GM19025 (cell line): ENCODE measurements at regions not wholly inside any gene's neighbourhood (a gene's known extent, or its start where the extent isn't known, plus 50 kb on each side); places are given as distances from the start of the nearest gene placed in this dataset.

Source experiments
- ATAC-seq: cut with Tn5 transposase; IDR thresholded peaks from one replicate; pipeline ENCODE4 v1.9.1; 2021; ENCODE audit warnings: mild to moderate bottlenecking, low read depth, moderate library complexity; ENCODE audit not compliant: unreplicated experiment

DNA sequence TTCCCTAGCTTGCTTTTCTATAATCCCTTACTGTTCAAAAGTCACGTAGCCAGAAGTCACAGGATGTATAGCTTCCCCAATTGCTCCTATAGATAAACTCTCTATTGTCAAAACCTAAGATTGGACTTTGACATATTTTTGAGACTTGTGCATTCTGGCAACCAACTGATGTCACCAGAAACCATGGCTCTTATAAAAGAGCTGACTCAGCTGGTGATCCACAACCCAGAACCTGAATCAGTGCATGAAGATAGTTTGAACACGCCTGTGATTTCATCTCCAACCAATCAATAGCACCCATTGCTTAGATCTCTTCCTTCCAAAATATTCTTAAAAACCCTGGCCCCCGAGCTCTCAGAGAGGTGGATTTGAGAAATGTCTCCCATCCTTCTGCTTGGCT, 639.9 kb upstream of the PIK3C3 start:
- ATAC-seq, result no peak

DNA sequence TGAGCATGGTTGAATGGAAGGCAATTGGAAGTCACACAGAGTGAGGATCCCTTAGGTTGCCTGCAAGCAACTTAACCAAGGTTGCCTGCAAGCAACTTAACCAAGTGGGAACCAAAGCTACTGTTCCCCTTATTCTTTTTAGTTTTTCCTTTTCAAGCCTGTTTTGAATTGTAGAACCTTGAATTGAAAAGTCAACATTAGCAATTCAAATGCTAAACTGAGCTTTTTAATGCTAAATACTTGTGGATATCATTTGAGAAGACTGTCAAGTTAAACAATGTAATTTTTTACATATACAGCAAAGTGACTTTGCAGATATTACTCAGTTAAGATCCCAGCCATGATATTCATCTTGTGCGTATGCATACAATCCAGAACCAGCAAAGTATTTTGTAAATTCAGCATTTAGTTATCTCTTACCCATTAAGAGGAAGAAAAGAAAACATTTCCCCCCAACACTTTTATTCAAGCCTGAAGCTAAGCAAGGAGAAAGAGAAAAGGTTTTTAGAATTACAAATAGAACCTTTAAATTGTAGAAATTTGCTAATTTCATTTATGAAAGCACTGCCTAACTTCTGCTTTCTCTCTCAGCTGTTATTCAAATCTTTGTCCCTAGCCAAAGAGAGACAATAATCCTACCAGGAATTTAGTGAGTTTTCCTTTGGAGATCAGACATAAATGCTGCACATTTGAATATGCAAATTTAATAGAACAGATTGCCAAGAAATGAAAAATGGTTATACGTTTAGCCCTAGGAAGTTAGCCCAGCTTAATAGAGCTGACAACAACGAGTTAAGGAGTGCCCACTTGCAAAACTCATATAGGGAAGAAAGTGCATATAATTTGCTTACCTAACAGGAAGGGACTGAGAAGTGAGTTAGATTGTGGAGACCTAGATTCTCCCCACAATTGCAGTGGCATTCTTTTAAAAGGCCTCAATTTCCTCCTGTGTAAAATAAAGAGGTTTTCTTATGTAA, 643.2 kb upstream of the PIK3C3 start:
- ATAC-seq, result no peak

DNA sequence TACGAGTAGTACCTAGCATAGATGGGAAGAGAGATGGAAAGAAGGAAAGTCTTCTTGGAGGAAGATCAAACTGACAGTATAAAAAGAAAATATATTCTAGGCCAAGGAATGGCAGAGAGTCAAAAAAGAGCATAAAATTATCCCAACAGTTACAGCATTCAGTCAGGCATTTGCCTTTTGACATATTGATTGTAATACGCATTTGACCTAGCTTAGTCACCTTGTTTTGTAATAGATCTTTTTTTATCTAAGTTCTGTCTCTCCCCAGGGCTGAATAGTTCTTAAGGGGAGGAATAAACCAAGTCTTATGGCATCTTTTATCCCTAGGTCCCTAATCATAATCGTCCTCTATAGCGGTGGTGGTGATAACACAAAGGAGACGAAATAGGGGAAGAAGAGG, 657.3 kb upstream of the PIK3C3 start:
- ATAC-seq, result no peak

DNA sequence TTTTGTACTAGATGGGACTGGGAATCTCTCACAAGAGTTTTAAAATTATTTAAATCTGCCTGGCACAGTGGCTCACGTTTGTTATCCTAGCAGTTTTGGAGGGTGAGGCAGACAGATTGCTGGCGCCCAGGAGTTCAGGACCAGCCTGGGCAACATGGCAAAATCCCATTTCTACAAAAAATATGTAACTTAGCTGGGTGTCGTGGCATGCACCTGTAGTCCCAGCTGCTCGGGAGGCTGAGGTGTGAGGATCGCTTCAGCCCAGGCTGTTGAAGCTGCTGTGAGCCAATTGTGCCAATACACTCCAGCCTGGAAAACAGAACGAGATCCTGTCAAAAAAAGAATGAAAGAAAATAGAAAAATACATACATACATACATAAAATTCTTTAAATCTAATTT, 685.7 kb upstream of the PIK3C3 start:
- ATAC-seq, result no peak

DNA sequence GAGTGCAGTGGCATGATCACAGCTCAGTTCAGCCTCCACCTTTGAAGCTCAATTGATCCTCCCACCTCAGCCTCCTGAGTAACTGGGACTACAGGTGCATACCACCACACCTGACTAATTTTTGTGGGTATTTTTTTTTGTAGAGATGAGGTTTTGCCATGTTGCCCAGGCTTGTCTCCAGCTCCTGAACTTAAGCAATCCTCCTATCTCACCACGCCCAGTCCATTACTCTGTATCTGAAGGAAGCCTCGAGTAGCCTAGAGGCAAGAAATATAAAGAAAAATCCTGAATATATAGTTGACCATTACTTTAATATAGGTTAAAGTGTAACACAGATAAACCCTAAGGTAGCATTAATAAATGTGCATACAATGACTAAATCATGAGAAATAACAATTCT, 686.8 kb upstream of the PIK3C3 start:
- ATAC-seq, result no peak

DNA sequence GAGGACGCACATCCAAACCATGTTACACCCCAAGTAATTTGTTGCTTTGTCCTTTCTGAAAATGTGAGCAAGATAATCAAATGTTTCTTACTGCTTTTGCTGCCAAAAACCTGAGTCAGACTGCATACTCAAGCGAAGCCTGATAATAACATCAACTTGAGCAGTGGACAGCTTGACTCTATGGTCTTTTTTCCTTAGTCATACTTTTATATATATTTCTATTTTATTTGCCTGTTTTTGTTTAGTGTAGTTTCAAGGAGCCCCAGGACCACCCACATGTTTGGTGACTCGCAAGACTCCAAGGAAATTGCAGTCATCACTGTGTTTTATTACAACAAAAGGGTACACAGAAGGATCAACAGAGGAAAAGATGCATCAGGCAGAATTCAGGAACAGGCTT, 688.4 kb upstream of the PIK3C3 start:
- ATAC-seq, result no peak

DNA sequence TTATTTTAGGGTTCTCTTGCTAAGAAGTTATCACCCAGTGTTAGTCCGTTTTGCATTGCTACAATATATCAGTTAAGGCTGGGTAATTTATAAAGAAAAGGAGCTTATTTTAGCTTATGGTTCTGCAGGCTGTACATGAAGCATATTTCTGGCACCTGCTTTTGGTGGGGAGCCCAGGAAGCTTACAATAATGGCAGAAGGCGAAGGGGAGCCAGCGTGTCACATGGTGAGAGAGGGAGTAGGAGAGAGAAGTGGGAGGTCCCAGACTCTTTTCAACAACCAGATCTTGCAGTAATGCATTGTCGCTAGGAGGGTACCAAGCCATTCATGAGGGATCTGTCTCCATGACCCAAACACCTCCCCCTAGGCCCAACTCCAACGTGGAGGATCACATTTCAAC, 688.8 kb upstream of the PIK3C3 start:
- no peak for ATAC-seq

DNA sequence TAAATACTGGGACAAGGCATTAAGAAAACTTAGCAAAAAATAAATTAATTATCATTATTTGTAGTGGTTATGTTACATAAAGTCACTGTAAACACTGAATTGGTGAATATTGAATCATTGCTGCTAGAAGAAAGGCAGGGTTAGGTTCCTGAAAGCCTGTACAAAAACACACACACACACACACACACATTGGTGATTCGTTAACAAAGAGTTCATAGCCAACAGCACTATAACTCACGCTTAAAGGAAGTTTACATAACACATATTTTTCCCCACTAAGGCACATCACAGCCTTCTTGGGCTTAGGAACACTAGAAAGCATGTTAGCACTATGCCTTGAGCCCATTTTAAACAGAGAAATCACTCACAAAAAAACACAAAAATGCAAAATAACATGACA, 690.0 kb upstream of the PIK3C3 start:
- ATAC-seq, result no peak

DNA sequence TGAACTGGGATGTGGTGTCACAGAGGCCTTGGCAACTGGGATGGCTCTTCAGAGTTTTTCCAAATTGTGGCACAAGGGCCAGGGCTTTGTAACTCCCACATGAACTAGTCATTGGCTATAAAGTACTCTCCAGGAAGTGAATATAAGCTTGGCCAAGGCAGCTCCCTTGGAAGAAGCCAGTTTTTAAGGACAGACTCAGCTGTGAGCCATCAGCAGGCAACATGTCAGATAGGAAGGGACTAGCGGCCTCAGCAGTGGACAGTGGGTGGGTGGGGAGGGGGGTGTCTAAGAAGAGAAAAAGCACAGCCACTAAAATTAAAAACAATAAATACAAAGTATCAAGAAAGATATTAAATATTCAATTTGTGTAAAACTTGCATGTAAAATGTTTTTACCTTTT, 691.1 kb upstream of the PIK3C3 start:
- ATAC-seq, result no peak

DNA sequence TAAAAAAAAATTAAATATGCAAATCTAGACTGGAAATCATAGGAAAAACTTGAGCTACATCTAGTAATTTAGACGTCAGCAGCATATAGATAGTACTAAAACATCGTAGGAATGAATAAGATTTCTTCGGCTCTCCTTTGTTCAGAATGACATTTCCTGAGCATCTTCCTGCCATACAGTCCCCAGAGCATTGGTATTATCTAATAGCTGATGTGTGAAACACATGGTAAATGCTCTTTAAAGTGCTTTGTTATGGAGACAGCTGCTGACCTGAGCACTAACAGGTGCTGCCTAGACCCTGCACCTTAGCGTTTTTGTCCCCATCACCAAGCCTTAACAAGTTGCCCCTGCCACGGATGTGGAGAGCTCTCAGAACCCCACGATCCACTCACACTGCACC, 692.3 kb upstream of the PIK3C3 start:
- no peak for ATAC-seq

DNA sequence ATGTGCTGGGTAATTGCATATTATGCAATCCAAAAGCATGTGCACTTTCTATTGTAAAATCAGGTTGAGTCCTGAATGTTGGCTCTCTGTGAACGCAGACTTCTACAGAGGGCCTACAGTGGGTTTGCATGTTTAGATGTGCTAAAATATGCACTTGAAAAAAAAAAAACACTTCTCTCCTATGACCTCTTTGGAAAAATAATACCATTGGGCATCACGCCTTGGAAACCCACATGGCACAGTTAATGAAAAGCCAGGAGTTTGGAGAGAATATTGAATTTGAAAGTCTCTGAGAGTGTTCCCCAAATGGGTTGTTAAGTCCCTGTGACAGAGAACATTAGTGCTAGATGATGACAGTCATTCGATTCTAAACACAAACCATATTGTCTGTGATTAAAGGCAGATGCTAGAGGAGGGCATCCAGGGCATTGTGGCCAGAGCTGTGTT, 710.4 kb upstream of the PIK3C3 start:
- no peak for ATAC-seq

DNA sequence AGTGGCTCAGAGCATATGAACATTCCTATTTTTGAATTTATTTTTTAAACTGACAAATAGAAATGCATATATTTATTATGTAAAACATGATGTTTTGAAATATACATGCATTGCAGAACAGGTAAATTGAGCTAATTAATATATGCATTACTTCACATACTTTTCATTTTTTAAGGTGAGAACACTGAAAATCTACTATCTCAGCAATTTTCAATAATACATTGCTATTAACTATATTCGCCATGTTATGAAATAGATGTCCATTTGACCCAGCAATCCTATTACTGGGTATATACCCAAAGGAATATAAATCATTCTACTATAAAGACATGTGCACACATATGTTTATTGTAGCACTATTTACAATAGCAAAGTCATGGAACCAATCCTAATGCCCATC, 717.7 kb upstream of the PIK3C3 start:
- ATAC-seq, result no peak

DNA sequence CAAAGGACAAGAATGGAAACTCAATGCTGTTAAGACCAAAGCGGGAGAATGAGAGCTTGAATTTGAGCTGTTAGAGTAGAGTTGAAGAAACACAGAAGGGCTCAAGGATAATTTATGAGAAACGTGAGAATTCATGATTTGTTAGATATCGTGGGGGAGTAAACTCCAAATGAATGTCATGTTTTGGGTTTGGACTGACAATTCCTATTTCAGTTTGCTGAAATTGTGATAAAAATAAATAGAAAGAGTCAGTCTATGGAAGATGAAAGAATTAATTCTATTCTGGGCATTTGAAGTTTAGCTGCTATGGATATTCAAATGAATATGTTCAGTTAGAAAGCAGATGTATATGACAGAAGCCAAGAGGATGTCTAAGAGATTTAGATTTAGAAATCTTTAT, 723.4 kb upstream of the PIK3C3 start:
- no peak for ATAC-seq

DNA sequence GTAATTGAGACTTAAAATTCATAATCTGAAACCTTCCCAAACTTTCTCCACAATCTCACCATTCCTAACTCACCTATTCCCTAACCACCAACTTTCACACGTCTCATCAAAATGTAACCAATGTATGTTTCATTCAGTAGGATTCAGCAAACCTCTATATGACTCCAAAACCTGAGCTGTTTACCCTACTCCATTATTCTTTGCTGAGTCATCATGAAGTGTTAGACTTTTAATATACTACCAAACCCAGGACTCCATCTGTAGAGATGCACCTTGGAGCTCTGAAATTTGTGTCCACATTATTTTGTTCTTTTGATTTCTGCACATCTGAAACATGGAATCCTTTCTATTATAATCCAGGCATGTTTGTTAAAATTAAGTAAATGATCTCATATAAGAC, 727.0 kb upstream of the PIK3C3 start:
- ATAC-seq, result no peak

DNA sequence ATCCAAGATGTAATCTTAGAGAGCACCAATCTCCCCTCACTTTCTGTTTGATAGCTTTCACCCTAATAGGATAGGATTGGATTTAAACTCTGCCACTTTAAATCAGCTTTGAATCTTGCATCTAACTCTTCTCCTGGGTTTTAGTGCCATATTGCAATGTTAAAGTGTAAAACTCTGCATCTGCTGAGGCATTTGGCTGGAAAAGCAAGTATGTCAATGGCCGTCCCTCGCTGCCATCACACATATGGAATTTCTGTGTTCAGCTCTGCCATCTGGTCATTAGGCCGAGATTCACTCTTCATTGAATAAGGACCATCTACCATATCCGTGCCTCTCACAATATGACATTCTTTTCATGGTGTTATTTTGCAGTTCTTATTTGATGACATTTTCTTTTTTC, 728.1 kb upstream of the PIK3C3 start:
- ATAC-seq, result no peak

DNA sequence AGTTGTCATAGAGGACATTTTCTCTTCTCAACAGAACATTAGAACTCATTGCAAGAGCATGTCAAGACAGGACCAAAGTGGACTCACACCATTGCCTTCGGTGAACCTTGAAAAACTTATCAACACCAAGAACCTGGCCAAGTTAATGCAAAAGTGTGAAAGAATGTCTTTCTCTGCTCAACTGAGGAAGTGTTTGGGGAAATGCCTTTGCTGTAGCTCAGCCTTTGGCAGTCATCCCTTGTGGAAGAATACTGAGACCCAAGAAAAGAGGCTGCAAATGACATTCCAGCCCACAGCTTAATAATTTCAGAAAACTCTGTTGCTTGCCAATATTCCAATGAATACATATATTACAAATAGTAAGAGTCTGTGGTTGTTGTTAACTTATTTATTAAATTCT, 728.8 kb upstream of the PIK3C3 start:
- no peak for ATAC-seq

DNA sequence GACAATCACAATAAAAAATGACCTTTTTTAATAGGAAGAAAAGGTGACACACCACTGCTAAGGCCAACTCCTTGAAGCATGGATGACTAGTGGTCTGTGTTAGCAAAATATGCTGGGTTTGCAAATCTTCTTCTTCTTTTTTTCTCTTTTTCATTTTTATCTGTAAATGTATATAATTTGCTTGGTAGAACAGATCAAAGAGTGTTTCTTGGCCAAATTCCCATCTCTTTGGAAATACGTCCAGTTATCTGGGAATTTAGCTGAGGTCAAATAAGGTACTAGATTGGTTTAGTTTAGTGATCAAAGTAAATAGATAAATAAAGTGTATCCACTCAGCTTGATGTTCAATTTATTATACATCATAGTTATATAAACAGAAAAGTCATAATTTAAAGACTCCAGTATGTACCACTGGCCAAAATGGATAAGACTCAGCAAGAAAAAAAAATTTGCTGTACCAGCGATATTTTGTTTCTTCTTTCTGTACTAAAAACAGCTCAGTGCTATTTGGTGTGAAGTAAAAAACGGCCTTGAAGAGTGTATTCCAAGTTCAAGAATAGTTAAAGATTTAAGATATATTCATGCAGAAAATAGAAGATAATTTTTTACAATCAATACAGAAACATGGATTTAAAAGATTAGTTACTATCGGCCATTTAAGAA, 738.6 kb upstream of the PIK3C3 start:
- no peak for ATAC-seq

DNA sequence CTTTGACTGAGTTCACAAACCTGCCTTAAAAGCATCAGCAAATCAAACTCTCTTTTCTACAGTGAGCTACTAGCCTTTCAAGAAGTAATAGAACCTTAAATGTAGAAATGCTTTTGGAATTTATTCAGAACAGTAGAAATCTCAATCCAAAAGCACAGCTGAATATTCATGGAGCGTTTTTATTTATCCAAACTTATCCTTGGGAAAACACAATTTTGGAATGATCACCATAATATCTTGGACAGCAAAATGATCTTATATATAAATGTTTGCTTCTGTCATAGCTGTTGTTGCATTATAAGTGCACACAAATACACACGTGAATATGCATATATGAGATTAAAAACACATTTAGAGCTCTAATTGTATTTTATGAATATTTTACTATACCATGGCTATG, 747.3 kb upstream of the PIK3C3 start:
- ATAC-seq, result no peak

DNA sequence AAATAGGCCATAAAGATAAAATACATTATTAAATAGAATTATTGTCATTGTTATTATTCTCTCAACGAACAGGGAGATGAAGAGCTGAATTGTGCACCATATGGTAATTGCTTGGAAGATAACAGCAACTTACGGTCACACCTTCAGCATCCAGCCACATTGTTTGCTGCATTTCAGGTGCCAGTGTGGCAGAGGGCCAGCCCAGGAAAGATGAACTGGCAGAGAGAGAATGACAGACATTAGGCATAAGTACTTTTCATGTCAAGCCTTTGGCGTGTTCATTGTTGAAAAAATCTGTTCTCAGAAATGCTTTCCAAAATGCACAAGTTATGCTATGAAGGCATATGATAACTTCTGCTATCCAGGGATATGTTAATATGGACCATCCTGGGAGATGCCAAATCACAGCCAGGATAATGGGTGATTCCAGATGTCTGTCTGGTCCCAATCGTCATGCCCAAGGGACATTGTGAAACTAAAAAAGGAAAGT, 748.6 kb upstream of the PIK3C3 start:
- no peak for ATAC-seq

DNA sequence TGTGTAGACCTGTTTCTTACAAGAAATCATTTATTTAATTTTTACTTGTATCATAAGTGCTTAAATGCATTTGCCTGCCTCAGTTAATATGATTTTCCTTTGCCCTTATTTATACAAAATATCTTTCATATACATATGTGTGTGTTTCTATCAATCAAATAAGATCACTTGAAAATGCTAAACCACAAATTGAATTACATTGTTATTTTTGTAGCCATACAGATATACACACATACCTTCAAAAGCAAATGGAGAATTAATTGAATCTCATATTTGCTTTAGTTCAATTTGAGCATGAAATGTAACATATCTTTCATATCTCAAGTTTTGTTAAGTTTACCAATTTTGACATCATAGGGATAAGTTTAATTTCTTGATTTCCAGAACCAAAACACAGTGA, 755.8 kb upstream of the PIK3C3 start:
- no peak for ATAC-seq

DNA sequence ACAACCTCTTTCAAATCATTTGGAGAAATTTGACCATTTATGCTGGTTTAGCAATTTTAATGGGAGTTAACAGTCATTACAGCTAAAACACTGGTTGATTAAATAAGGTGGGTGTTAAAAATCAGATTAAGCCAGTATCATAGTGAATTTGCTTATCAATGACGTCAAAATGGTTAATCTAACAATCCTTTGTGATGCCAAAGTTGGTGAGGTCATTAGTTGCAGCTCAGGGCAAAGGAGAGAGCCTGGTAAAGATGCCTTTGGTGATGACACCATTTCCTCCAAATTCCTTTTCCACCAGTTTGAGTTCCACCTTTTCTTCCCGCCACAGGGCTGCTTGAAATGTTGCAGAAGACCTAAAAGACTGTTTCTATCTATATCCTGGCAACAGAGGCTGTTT, 757.1 kb upstream of the PIK3C3 start:
- no peak for ATAC-seq

DNA sequence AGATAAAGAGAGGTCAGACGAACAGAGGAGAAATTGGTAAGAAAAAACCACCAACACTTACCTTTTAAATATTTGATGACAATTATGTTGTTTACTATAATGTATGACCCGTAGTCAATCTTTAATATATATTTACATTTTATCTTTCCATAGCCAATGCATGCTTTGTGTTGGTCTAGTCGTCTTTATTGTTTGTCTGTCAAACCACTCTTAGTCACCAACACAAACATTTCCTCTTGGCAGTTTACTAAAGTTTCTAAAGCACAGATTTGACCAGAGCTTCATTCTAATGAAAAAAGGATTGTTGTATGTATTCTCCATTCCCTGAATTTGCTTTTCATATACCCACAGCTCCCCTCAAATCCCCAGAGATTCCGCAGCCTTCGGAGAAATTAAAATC, 784.7 kb upstream of the PIK3C3 start:
- no peak for ATAC-seq
